HepG2 (cell line): ENCODE measurements at regions not wholly inside any gene's neighbourhood (a gene's known extent, or its start where the extent isn't known, plus 50 kb on each side); places are given as distances from the start of the nearest gene placed in this dataset.

ENCODE experiments used
- ATAC-seq: fragments of 200-7000 bp; cut with Tn5 transposase; 3 replicates; pipeline ENCODE4 v1.9.1; 2020; ENCODE audit warnings: mild to moderate bottlenecking, moderate library complexity
- BruUV-seq: library from RNA; stranded (reverse); fragments of 400-500 nt; replicated peaks from 2 replicates; lab custom pipeline; 2021; lab: Mats Ljungman, UMichigan
- CTCF ChIA-PET: fragments of 300-600 bp; formaldehyde crosslinking; extraction: SDS; loops from one replicate; lab custom pipeline; 2021; ENCODE audit warnings: low total read pairs, inconsistent platforms, low intra/inter-chr PET ratio; lab: Yijun Ruan, JAX
- POLR2A ChIA-PET: fragments of 350-600 bp; sonication (Branson Sonifier 250); formaldehyde crosslinking; loops from one replicate; lab custom pipeline; 2020; ENCODE audit warnings: antibody characterized with exemption, inconsistent platforms; lab: Yijun Ruan, JAX
- DNase-seq: peaks from one replicate; pipeline ENCODE4 v3.0.0-alpha.2; 2015; ENCODE audit warnings: low spot score
- FAIRE-seq: peaks from 3 replicates; lab custom pipeline; 2011; peaks lifted over from hg19 to GRCh38; lab: Jason Lieb, UNC
- H2AFZ ChIP-seq: one replicate; pipeline ENCODE4 v1.6.1; 2011; ENCODE audit warnings: low read length, inconsistent platforms
- H3K27ac ChIP-seq: fragments of 300-600 bp; 3 replicates; pipeline ENCODE4 v1.8.0; 2011; ENCODE audit warnings: mixed run types, mild to moderate bottlenecking, mixed read lengths, low read length, inconsistent platforms; ENCODE audit not compliant: insufficient read depth; ENCODE audit errors: extremely low read length
- H3K27me3 ChIP-seq, 2 experiments: fragments of 200-600 bp in 1 of 2; 2 replicates in 1 of 2; 3 replicates in 1 of 2; pipeline versions ENCODE4 v1.6.0 to v1.8.0; 2011; ENCODE audit warnings: low read length in 2 of 2, mild to moderate bottlenecking in 2 of 2, moderate library complexity in 2 of 2, inconsistent platforms in 1 of 2; ENCODE audit not compliant: insufficient read depth in 2 of 2, control insufficient read depth in 1 of 2
- H3K36me3 ChIP-seq, 2 experiments: fragments of 200-600 bp in 1 of 2; replicated peaks in 1 of 2; 2 replicates in 1 of 2; 3 replicates in 1 of 2; pipeline versions ENCODE4 v1.5.1 to v1.8.0; 2011; ENCODE audit warnings: low read length in 2 of 2, inconsistent platforms in 1 of 2; ENCODE audit not compliant: insufficient read depth in 2 of 2, control insufficient read depth in 1 of 2
- H3K4me1 ChIP-seq: 2 replicates; pipeline ENCODE4 v1.5.1; 2012; ENCODE audit warnings: low read length, inconsistent platforms; ENCODE audit not compliant: insufficient read depth
- H3K4me2 ChIP-seq: 2 replicates; pipeline ENCODE4 v1.6.0; 2011; ENCODE audit warnings: low read depth, low read length, inconsistent platforms
- H3K4me3 ChIP-seq, 3 experiments: fragments of 200-600 bp in 1 of 3; sonication (generic), shearing (Covaris generic) in 1 of 3; replicated peaks in 1 of 3; 2 replicates each; pipeline ENCODE4 v1.5.1; 2011 to 2016; ENCODE audit warnings: low read length in 3 of 3, inconsistent platforms in 2 of 3, low read depth in 2 of 3, mild to moderate bottlenecking in 2 of 3, control low read depth in 1 of 3, mixed read lengths in 1 of 3; ENCODE audit not compliant: insufficient read depth in 1 of 3
- H3K79me2 ChIP-seq: one replicate; pipeline ENCODE4 v1.6.1; 2011; ENCODE audit warnings: low read length, inconsistent platforms; ENCODE audit not compliant: insufficient read depth
- H3K9ac ChIP-seq: 2 replicates; pipeline ENCODE4 v1.6.0; 2011; ENCODE audit warnings: mild to moderate bottlenecking, low read depth, low read length, inconsistent platforms; ENCODE audit not compliant: insufficient read depth
- H3K9me3 ChIP-seq: 2 replicates; pipeline ENCODE4 v1.5.1; 2012; ENCODE audit warnings: mild to moderate bottlenecking, low read length
- H4K20me1 ChIP-seq: 2 replicates; pipeline ENCODE4 v1.6.0; 2011; ENCODE audit warnings: inconsistent platforms, mild to moderate bottlenecking, low read length, moderate library complexity; ENCODE audit not compliant: insufficient read depth
- ATM ChIP-seq: fragments of 450-650 bp; IDR thresholded peaks from 2 replicates; pipeline ENCODE4 v1.7.1; 2017; ENCODE audit warnings: mild to moderate bottlenecking, borderline replicate concordance
- CSRNP1 ChIP-seq: sonication (generic); formaldehyde crosslinking; IDR thresholded peaks from 2 replicates; pipeline ENCODE4 v1.8.1; 2023; ENCODE audit warnings: mild to moderate bottlenecking, missing genetic modification reagents
- HMG20B ChIP-seq: conservative IDR thresholded peaks from 2 replicates; pipeline ENCODE4 v1.6.1; 2016; ENCODE audit warnings: missing genetic modification reagents, missing compliant biosample characterization
- JUNB ChIP-seq: sonication (generic); formaldehyde crosslinking; IDR thresholded peaks from 2 replicates; pipeline ENCODE4 v1.8.0; 2022; ENCODE audit warnings: missing genetic modification reagents, mild to moderate bottlenecking, borderline replicate concordance
- KLF6 ChIP-seq: IDR thresholded peaks from 2 replicates; pipeline ENCODE4 v1.8.0; 2016; ENCODE audit warnings: missing biosample characterization, missing genetic modification reagents
- MNT ChIP-seq: fragments of 450-650 bp; IDR thresholded peaks from 2 replicates; pipeline ENCODE4 v1.6.1; 2016
- NFYC ChIP-seq: IDR thresholded peaks from 2 replicates; pipeline ENCODE4 v1.6.1; 2016; ENCODE audit warnings: missing genetic modification reagents, missing compliant biosample characterization
- PCBP2 ChIP-seq: fragments of 200-400 bp; formaldehyde crosslinking; optimal IDR thresholded peaks from 2 replicates; pipeline ENCODE3; 2018; ENCODE audit warnings: low read length, low read depth; ENCODE audit not compliant: poor library complexity, severe bottlenecking
- RORA ChIP-seq: sonication (generic); formaldehyde crosslinking; IDR thresholded peaks from 2 replicates; pipeline ENCODE4 v1.5.0; 2020; ENCODE audit warnings: mild to moderate bottlenecking, missing genetic modification reagents, moderate library complexity
- TARDBP ChIP-seq: sonication (generic); formaldehyde crosslinking; IDR thresholded peaks from 2 replicates; pipeline ENCODE4 v1.8.0; 2022; ENCODE audit warnings: mild to moderate bottlenecking, missing genetic modification reagents
- ZBTB1 ChIP-seq: sonication (generic); formaldehyde crosslinking; IDR thresholded peaks from 2 replicates; pipeline ENCODE4 v1.4.0; 2020; ENCODE audit warnings: missing genetic modification reagents, borderline replicate concordance
- whole genome bisulfite sequencing: methylation state at CpG from one replicate; pipeline ENCODE4 v1.1.6; 2017; ENCODE audit warnings: low lambda C conversion rate; 5-methylcytosine and 5-hydroxymethylcytosine counted together
- in situ Hi-C: cut with HindIII; loops from 2 replicates; pipeline ENCODE4 v1.10.0; 2017; ENCODE audit warnings: low pct_unique_long_range_greater_than_20kb; ENCODE audit not compliant: extremely low pct_ligation_motif_present
- intact Hi-C: fragments of 100-400 bp; cut with micrococcal nuclease; formaldehyde crosslinking; loops from one replicate; pipeline ENCODE4 v1.10.0; 2022; ENCODE audit not compliant: unreplicated experiment
- TF ChIP-seq, protein P1 (sequence below): sonication (generic); formaldehyde crosslinking; IDR thresholded peaks from 2 replicates; pipeline ENCODE4 v1.4.0; 2020; ENCODE audit warnings: mild to moderate bottlenecking, missing genetic modification reagents

GRCh38 chr2:187986390-187987105 lies 305.1 kb upstream of the GULP1 start (continued):
- TF ChIP-seq TARDBP (CRISPR knock-in tag) = no peak

DNA sequence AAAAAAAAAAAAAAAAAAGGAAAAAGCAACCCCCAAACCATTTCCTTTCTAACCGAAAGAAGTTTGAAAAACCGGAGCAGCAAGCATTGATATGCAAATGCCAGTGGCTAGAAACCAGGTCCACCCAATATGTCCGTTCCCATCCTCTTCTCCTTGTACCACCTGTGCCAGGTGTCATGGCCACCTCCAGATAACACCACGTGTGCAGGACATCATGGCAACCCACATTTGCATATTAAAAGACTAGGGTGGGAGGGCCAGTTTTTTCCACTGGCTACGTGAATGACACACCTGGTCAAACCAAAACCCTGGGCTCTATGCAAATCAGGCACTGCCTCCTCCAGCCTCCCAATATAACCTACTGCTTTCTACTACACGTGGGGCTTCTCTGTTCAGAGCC lies 303.3 kb upstream of the GULP1 start:
- no peak for TF ChIP-seq RORA (CRISPR knock-in tag)
- peak; percentile 27; the same call in 1 of the 2 replicates for TF ChIP-seq MNT
- H3K27me3 ChIP-seq = no peaks in the 10 kb centered on the region
- no peak overlapping the region for H3K9ac ChIP-seq
- ChIA-PET POLR2A (no interaction called here), CTCF (no interaction called here)
- H3K4me3 ChIP-seq = no peak overlapping the region
- intact Hi-C loops = no loop called here
- no peak overlapping the region for H3K27ac ChIP-seq
- WGBS = 8% methylated on average over 6 of the region's 6 CpGs
- no peaks in the 10 kb centered on the region for H3K36me3 ChIP-seq
- ATAC-seq (no peak), DNase-seq (no peak), FAIRE-seq (no peak)
- in situ Hi-C loops = no loop called here
- H3K4me2 ChIP-seq = no peak overlapping the region
- H3K79me2 ChIP-seq = no peaks in the 10 kb centered on the region
- no peaks in the 10 kb centered on the region for H3K4me1 ChIP-seq
- no peaks in the 10 kb centered on the region for H4K20me1 ChIP-seq
- BruUV-seq = no TSS peak
- H3K9me3 ChIP-seq = no peaks in the 10 kb centered on the region
- H2AFZ ChIP-seq = no peak overlapping the region

GRCh38 chr2:187989925-187990623 lies 301.6 kb upstream of the GULP1 start:
- ATAC-seq (no peak), FAIRE-seq (no peak), DNase-seq (no peak)
- H3K27ac ChIP-seq = no peak overlapping the region
- no peak overlapping the region for H2AFZ ChIP-seq
- H4K20me1 ChIP-seq = no peaks in the 10 kb centered on the region
- no peaks in the 10 kb centered on the region for H3K79me2 ChIP-seq
- no peaks in the 10 kb centered on the region for H3K27me3 ChIP-seq
- H3K4me3 ChIP-seq = no peak overlapping the region
- 6% methylated on average over 2 of the region's 2 CpGs for WGBS
- in situ Hi-C loops = no loop called here
- H3K9ac ChIP-seq = no peak overlapping the region
- H3K9me3 ChIP-seq = no peaks in the 10 kb centered on the region
- H3K4me2 ChIP-seq = no peak overlapping the region
- POLR2A ChIA-PET = no interaction called here
- BruUV-seq = no TSS peak
- CTCF ChIA-PET = no interaction called here
- no peaks in the 10 kb centered on the region for H3K36me3 ChIP-seq
- H3K4me1 ChIP-seq = no peaks in the 10 kb centered on the region
- intact Hi-C loops = no loop called here
- no peak for TF ChIP-seq CSRNP1 (CRISPR knock-in tag)
- TF ChIP-seq KLF6 (CRISPR knock-in tag) = no peak
- TF ChIP-seq JUNB = no peak
- TF ChIP-seq ZBTB1 = no peak
- TF ChIP-seq PCBP2 = no peak
- TF ChIP-seq, protein P1, sequence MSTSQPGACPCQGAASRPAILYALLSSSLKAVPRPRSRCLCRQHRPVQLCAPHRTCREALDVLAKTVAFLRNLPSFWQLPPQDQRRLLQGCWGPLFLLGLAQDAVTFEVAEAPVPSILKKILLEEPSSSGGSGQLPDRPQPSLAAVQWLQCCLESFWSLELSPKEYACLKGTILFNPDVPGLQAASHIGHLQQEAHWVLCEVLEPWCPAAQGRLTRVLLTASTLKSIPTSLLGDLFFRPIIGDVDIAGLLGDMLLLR (CRISPR knock-in tag) = no peak
- TF ChIP-seq NFYC (CRISPR knock-in tag) = no peak
- no peak for TF ChIP-seq HMG20B (CRISPR knock-in tag)
- no peak for TF ChIP-seq ATM
